ENCODE measurements at regions not wholly inside any gene's neighbourhood (a gene's known extent, or its start where the extent isn't known, plus 50 kb on each side); places are given as distances from the start of the nearest gene placed in this dataset.
A peak's percentile ranks its signal among the peaks of the same experiment; 100 is the strongest.
"Not testable (repeated sequence)": the region's sequence is repeated elsewhere in the genome, so short reads cannot be mapped to it uniquely, and the experiment has no call there.

DNA sequence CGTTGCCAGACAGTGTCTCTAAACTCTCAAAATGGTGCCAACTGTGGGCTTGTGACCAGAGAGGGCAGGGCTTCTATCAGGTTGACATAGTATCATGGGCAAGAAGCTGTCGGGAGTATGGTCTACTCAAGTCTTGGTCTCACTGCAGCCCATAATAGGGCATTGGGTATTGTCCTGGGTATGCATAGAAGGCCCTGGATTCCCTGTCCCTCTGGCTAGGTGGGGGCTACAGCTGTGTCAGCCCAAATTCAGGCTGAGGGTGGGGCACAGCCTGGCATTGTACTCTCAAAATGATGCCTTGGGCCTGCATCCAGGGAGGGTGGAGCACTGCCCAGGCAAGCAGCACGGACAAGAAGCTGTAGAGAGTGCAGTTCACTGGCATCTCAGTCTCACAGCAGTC, 408.8 kb upstream of the MAN1A1 start:
- TF ChIP-seq, protein P1, sequence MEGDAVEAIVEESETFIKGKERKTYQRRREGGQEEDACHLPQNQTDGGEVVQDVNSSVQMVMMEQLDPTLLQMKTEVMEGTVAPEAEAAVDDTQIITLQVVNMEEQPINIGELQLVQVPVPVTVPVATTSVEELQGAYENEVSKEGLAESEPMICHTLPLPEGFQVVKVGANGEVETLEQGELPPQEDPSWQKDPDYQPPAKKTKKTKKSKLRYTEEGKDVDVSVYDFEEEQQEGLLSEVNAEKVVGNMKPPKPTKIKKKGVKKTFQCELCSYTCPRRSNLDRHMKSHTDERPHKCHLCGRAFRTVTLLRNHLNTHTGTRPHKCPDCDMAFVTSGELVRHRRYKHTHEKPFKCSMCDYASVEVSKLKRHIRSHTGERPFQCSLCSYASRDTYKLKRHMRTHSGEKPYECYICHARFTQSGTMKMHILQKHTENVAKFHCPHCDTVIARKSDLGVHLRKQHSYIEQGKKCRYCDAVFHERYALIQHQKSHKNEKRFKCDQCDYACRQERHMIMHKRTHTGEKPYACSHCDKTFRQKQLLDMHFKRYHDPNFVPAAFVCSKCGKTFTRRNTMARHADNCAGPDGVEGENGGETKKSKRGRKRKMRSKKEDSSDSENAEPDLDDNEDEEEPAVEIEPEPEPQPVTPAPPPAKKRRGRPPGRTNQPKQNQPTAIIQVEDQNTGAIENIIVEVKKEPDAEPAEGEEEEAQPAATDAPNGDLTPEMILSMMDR (IDR thresholded peaks at IDR 0.05): no peak
- Mint-ChIP-seq H3K36me3 (ENCODE audit: low read depth) (no peaks in the 10 kb centered on the region), H3K9me3 (peaks cover 36% of the 10 kb centered on the region), H3K4me1 (ENCODE audit: low read depth) (no peaks in the 10 kb centered on the region), H3K27ac (no peak overlapping the region), H3K27me3 (ENCODE audit: insufficient read depth) (no peaks in the 10 kb centered on the region), H3K4me3 (no peak overlapping the region)
- DNase-seq: no peak

DNA sequence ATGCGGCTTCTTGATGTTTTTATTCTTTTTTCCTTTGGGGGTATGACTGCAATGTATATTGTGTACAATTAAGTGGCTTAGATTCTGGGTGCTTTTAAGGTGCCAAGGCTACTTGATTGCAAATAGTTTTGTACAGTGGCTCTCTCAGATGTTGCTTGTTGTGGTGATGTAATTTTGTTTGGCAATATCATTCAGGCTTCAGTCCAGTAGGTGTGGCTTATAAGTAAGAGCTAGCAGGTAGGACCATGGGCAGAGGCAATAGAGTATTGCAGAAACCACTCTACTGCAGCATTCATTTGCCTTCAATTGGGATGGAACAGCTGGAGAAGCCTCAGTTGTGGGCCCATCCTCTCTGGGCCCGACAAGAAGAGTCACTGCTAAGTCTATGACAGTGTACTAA, 407.9 kb upstream of the MAN1A1 start:
- H3K9me3 Mint-ChIP-seq: peaks cover 38% of the 10 kb centered on the region
- H3K27ac Mint-ChIP-seq: no peak overlapping the region
- no peak for DNase-seq
- TF ChIP-seq, protein P1 (IDR thresholded peaks at IDR 0.05): no peak
- H3K36me3 Mint-ChIP-seq (ENCODE audit: low read depth): no peaks in the 10 kb centered on the region
- H3K4me3 Mint-ChIP-seq: no peak overlapping the region
- no peaks in the 10 kb centered on the region for H3K4me1 Mint-ChIP-seq (ENCODE audit: low read depth)
- no peaks in the 10 kb centered on the region for H3K27me3 Mint-ChIP-seq (ENCODE audit: insufficient read depth)

DNA sequence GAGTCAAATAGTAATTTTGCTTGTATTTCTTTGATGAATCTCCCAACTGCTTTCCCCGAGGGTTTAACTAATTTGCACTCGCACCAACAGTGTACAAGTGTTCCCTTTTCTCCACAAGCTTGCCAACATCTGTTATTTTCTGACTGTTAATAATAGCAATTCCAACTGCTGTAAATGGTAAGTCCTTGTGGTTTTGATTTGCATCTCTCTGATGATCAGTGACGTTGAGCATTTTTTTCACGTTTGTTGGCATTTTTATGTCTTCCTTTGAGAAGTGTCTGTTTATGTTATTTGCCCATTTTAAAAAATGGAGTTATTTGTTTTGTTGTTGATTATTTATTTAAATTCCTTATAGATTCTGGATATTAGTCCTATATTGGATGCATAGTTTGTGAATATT, 399.8 kb upstream of the MAN1A1 start:
- no peak for DNase-seq
- Mint-ChIP-seq H3K4me1 (ENCODE audit: low read depth) (no peaks in the 10 kb centered on the region), H3K4me3 (no peak overlapping the region), H3K36me3 (ENCODE audit: low read depth) (no peaks in the 10 kb centered on the region; the same call in 1 of the 2 replicates), H3K9me3 (peaks cover 31% of the 10 kb centered on the region), H3K27ac (no peak overlapping the region), H3K27me3 (ENCODE audit: insufficient read depth) (no peaks in the 10 kb centered on the region)
- TF ChIP-seq, protein P1 (IDR thresholded peaks at IDR 0.05): no peak

DNA sequence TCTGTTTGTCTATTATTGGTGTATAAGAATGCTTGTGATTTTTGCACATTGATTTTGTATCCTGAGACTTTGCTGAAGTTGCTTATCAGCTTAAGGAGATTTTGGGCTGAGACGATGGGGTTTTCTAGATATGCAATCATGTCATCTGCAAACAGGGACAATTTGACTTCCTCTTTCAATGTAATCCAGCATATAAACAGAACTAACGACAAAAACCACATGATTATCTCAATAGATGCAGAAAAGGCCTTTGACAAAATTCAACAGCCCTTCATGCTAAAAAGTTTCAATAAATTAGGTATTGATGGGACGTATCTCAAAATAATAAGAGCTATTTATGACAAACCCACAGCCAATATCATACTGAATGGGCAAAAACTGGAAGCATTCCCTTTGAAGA, 399.0 kb upstream of the MAN1A1 start:
- not testable (repeated sequence) for H3K27me3 Mint-ChIP-seq (ENCODE audit: insufficient read depth); H3K4me1 Mint-ChIP-seq (ENCODE audit: low read depth); H3K36me3 Mint-ChIP-seq (ENCODE audit: low read depth); H3K4me3 Mint-ChIP-seq; DNase-seq; H3K27ac Mint-ChIP-seq
- H3K9me3 Mint-ChIP-seq: peaks cover 29% of the 10 kb centered on the region

DNA sequence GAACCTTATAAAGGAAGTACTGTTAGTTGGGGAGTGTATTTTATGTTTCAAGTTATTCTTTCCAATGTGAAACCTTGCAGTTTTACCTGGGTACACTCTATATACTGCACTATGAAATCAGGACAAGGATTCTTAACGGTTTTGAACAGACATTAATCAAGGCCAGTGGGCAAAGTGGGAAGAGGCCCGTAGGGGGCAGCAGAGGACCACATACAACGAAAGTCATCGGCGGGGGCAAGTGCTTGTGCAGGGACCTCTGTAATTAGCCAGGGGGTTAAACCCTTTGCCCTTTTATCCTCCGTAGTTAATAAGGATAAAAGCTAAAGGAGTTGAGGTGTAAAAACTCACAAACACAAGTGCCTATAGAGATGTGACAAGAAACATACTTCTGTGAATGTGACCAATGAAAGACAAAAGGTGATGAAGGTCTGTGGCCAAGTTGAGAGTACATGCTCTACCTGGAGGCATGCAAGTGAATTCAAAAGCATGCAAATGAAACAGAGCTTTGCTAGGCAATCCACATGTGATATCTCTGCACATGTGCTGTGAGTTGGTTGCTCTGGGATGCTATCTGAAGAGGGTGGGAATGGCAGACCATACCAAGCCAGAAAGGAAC, 392.7 kb upstream of the MAN1A1 start:
- TF ChIP-seq, protein P1 (IDR thresholded peaks at IDR 0.05): peak; percentile 71
- Mint-ChIP-seq H3K4me3 (no peak overlapping the region), H3K4me1 (ENCODE audit: low read depth) (no peaks in the 10 kb centered on the region), H3K9me3 (no peaks in the 10 kb centered on the region), H3K27me3 (ENCODE audit: insufficient read depth) (no peaks in the 10 kb centered on the region; the same call in 1 of the 2 replicates), H3K36me3 (ENCODE audit: low read depth) (no peaks in the 10 kb centered on the region), H3K27ac (no peak overlapping the region)
- no peak for DNase-seq

DNA sequence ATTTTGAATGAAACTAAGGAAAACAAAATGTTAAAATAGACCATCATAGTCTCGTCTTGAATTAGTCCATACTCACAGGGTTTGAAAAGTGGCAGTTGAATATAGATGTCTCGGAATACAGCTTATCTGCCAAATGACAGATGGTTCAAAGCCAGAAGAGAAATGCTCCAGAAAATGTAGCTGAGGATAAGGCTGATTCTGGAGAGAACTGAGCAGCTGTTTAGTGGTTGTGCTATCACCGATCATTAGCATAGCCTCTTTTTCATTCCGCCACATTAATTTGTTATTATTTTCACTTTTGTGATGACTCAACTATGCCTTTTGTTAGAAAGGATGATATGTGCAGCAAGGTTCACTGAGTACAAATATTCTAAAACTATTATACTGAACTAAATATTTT, 390.2 kb upstream of the MAN1A1 start:
- TF ChIP-seq, protein P1 (IDR thresholded peaks at IDR 0.05): no peak
- Mint-ChIP-seq H3K4me1 (ENCODE audit: low read depth) (no peaks in the 10 kb centered on the region), H3K27me3 (ENCODE audit: insufficient read depth) (peaks cover 4% of the 10 kb centered on the region; the same call in 1 of the 2 replicates), H3K27ac (no peak overlapping the region), H3K9me3 (no peaks in the 10 kb centered on the region), H3K36me3 (ENCODE audit: low read depth) (no peaks in the 10 kb centered on the region; the same call in 1 of the 2 replicates), H3K4me3 (no peak overlapping the region)
- no peak for DNase-seq

Data from HFFc6 (cell line).